Endodermal cell (in vitro differentiated cells): ENCODE measurements at regions not wholly inside any gene's neighbourhood (a gene's known extent, or its start where the extent isn't known, plus 50 kb on each side); places are given as distances from the start of the nearest gene placed in this dataset.
"Not testable (repeated sequence)": the region's sequence is repeated elsewhere in the genome, so short reads cannot be mapped to it uniquely, and the experiment has no call there.

Experiments used
- DNase-seq: peaks from one replicate; pipeline ENCODE4 v3.0.0-alpha.2; 2017
- H3K27ac ChIP-seq: 2 replicates; pipeline ENCODE4 v1.5.1; 2013; ENCODE audit warnings: mild to moderate bottlenecking, low read depth, low read length, moderate library complexity
- H3K27me3 ChIP-seq: 2 replicates; pipeline ENCODE4 v1.6.1; 2013; ENCODE audit warnings: mild to moderate bottlenecking, low read length, moderate library complexity; ENCODE audit not compliant: insufficient read depth, control insufficient read depth, poor library complexity, severe bottlenecking
- H3K36me3 ChIP-seq: 2 replicates; pipeline ENCODE4 v1.7.0; 2013; ENCODE audit warnings: mild to moderate bottlenecking, low read length, moderate library complexity; ENCODE audit not compliant: control insufficient read depth, insufficient read depth
- H3K4me1 ChIP-seq: one replicate; pipeline ENCODE4 v1.7.0; 2013; ENCODE audit warnings: low read length; ENCODE audit not compliant: control insufficient read depth, insufficient read depth
- H3K4me3 ChIP-seq: 2 replicates; pipeline ENCODE4 v1.5.1; 2013; ENCODE audit warnings: mild to moderate bottlenecking, low read length, moderate library complexity
- H3K9ac ChIP-seq: 2 replicates; pipeline ENCODE4 v1.6.1; 2013; ENCODE audit warnings: mild to moderate bottlenecking, low read length, moderate library complexity; ENCODE audit not compliant: poor library complexity, severe bottlenecking; ENCODE audit errors: extremely low read depth
- H3K9me3 ChIP-seq: 2 replicates; pipeline ENCODE4 v1.6.1; 2013; ENCODE audit warnings: mild to moderate bottlenecking, low read length, moderate library complexity; ENCODE audit not compliant: control insufficient read depth
- H3K27ac Mint-ChIP-seq: 2 replicates; pipeline ENCODE4 v1.8.0; 2020; ENCODE audit warnings: mixed read lengths
- H3K27me3 Mint-ChIP-seq: 2 replicates; pipeline ENCODE4 v1.8.0; 2021; ENCODE audit warnings: mild to moderate bottlenecking, mixed read lengths; ENCODE audit not compliant: insufficient read depth
- H3K36me3 Mint-ChIP-seq: 2 replicates; pipeline ENCODE4 v1.8.0; 2020; ENCODE audit warnings: low read depth, mixed read lengths
- H3K4me1 Mint-ChIP-seq: 2 replicates; pipeline ENCODE4 v1.8.0; 2020; ENCODE audit warnings: mixed read lengths
- H3K4me3 Mint-ChIP-seq: 2 replicates; pipeline ENCODE4 v1.8.0; 2020; ENCODE audit warnings: mild to moderate bottlenecking, moderate library complexity, mixed read lengths
- H3K9me3 Mint-ChIP-seq: 2 replicates; pipeline ENCODE4 v1.8.0; 2020; ENCODE audit warnings: mild to moderate bottlenecking, mixed read lengths
- WGBS, 2 experiments: methylation state at CpG; one replicate each; pipeline versions ENCODE4 v1.1.5 to v1.1.7; 2013; ENCODE audit warnings: missing lambda C conversion rate in 2 of 2, mixed read lengths in 1 of 2; ENCODE audit not compliant: insufficient coverage in 1 of 2, insufficient read length in 1 of 2; 5-methylcytosine and 5-hydroxymethylcytosine counted together
- TF ChIP-seq, protein P1 (sequence below): fragments of 200-600 bp; sonication (generic); conservative IDR thresholded peaks from 2 replicates; pipeline ENCODE4 v1.5.0; 2021; ENCODE audit warnings: antibody characterized with exemption, mild to moderate bottlenecking

- Histone ChIP-seq H3K4me1 (peaks cover 2% of the 10 kb centered on the region), H3K27ac (no peak overlapping the region), H3K27me3 (no peaks in the 10 kb centered on the region), H3K9ac (no peak overlapping the region), H3K36me3 (no peaks in the 10 kb centered on the region), H3K4me3 (no peak overlapping the region), H3K9me3 (peaks cover 4% of the 10 kb centered on the region)
- H3K27ac Mint-ChIP-seq = no peak overlapping the region
- H3K9me3 Mint-ChIP-seq = peaks cover 3% of the 10 kb centered on the region
- no peaks in the 10 kb centered on the region for H3K36me3 Mint-ChIP-seq
- 91 to 100% methylated on average over 4 of the region's 4 CpGs for WGBS, 2 experiments
- no peak overlapping the region for H3K4me3 Mint-ChIP-seq
- H3K4me1 Mint-ChIP-seq = no peaks in the 10 kb centered on the region
- TF ChIP-seq, protein P1, sequence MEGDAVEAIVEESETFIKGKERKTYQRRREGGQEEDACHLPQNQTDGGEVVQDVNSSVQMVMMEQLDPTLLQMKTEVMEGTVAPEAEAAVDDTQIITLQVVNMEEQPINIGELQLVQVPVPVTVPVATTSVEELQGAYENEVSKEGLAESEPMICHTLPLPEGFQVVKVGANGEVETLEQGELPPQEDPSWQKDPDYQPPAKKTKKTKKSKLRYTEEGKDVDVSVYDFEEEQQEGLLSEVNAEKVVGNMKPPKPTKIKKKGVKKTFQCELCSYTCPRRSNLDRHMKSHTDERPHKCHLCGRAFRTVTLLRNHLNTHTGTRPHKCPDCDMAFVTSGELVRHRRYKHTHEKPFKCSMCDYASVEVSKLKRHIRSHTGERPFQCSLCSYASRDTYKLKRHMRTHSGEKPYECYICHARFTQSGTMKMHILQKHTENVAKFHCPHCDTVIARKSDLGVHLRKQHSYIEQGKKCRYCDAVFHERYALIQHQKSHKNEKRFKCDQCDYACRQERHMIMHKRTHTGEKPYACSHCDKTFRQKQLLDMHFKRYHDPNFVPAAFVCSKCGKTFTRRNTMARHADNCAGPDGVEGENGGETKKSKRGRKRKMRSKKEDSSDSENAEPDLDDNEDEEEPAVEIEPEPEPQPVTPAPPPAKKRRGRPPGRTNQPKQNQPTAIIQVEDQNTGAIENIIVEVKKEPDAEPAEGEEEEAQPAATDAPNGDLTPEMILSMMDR = no peak
- no peak for DNase-seq
- peaks cover 3% of the 10 kb centered on the region for H3K27me3 Mint-ChIP-seq
Observed at GRCh38 chr7:106499897-106500296, 161.1 kb downstream of the CCDC71L start.

- H3K4me3 ChIP-seq, H3K9me3 Mint-ChIP-seq, H3K4me3 Mint-ChIP-seq, H3K4me1 Mint-ChIP-seq, H3K9ac ChIP-seq, H3K9me3 ChIP-seq, H3K36me3 Mint-ChIP-seq, H3K27ac Mint-ChIP-seq, H3K4me1 ChIP-seq, H3K36me3 ChIP-seq, H3K27ac ChIP-seq, H3K27me3 ChIP-seq, DNase-seq, H3K27me3 Mint-ChIP-seq: not testable (repeated sequence)
- no CpG with 5 or more reads among the region's 2 CpGs for WGBS, 2 experiments
Observed at GRCh38 chr7:106498005-106498404, 163.0 kb downstream of the CCDC71L start.

DNA sequence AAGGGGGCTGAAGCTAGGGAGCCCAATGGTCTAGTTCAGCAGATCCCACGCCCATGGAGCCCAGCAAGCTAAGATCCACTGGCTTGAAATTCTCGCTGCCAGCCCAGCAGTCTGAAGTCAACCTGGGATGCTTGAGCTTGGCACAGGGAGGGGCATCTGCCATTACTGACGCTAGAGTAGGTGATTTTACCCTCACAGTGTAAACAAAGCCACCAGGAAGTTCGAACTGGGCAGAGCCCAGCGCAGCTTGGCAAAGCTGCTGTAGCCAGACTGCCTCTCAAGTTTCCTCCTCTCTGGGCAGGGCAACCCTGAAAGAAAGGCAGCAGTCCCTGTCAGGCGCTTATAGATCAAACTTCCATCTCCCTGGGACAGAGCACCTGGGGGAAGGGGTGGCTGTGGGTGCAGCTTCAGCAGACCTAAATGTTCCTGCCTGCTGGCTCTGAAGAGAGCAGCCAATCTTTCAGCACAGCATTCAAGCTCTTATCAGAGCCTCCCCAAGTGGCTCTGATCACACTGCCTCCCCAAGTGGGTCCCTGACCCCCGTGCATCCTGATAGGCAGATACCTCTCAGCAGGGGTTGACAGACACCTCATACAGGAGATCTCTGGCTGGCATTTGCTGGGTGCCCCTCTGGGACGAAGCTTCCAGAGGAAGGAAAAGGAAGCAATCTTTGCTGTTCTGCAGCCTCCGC lies 167.8 kb downstream of the CCDC71L start:
- WGBS, 2 experiments = 90 to 100% methylated on average over 4 to 9 of the region's 9 CpGs
- Mint-ChIP-seq H3K4me3 (no peak overlapping the region), H3K9me3 (peaks cover 6% of the 10 kb centered on the region), H3K4me1 (peaks cover 3% of the 10 kb centered on the region), H3K36me3 (no peaks in the 10 kb centered on the region), H3K27ac (no peak overlapping the region), H3K27me3 (peaks cover 3% of the 10 kb centered on the region)
- Histone ChIP-seq H3K9me3 (peaks cover 20% of the 10 kb centered on the region), H3K36me3 (peaks cover 8% of the 10 kb centered on the region), H3K4me1 (peaks cover 4% of the 10 kb centered on the region), H3K27me3 (no peaks in the 10 kb centered on the region), H3K27ac (no peak overlapping the region), H3K9ac (no peak overlapping the region), H3K4me3 (no peak overlapping the region)
- DNase-seq = no peak
- TF ChIP-seq, protein P1 = no peak

DNA sequence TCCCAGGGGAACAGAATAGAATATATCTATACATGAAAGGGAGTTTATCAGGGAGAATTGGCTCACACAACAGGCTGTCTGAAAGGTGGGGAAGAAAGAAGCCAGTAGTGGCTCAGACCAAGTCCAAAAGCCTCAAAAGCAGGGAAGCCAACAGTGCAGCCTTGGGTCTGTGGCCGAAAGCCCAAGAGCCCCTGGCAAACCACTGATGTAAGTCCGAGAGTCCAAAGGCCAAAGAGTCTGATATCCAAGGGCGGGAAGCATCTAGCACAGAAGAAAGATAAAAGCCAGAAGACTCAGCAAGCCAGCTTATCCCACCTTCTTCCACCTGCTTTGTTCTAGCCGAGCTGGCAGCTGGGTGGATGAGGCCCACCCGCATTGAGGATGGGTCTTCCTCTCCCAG lies 172.5 kb downstream of the CCDC71L start:
- WGBS, 2 experiments = 83 to 88% methylated on average over 3 to 5 of the region's 5 CpGs
- Mint-ChIP-seq H3K27ac (no peak overlapping the region), H3K36me3 (no peaks in the 10 kb centered on the region), H3K4me3 (no peak overlapping the region), H3K4me1 (peaks cover 4% of the 10 kb centered on the region), H3K27me3 (peaks cover 2% of the 10 kb centered on the region), H3K9me3 (no peaks in the 10 kb centered on the region)
- no peak overlapping the region for H3K27ac ChIP-seq
- peaks cover 16% of the 10 kb centered on the region for H3K9me3 ChIP-seq
- TF ChIP-seq, protein P1 = no peak
- peaks cover 8% of the 10 kb centered on the region for H3K36me3 ChIP-seq
- no peak overlapping the region for H3K4me3 ChIP-seq
- H3K27me3 ChIP-seq = no peaks in the 10 kb centered on the region
- no peak overlapping the region for H3K9ac ChIP-seq
- peaks cover 4% of the 10 kb centered on the region for H3K4me1 ChIP-seq
- DNase-seq = no peak
